Upper lobe of left lung (tissue), 6 donors: ENCODE measurements at regions not wholly inside any gene's neighbourhood (a gene's known extent, or its start where the extent isn't known, plus 50 kb on each side); places are given as distances from the start of the nearest gene placed in this dataset.

Source experiments
- ATAC-seq, 2 donors: fragments of 200-7000 bp; cut with Tn5 transposase; one replicate each; pipeline ENCODE4 v1.9.1; 2022; ENCODE audit warnings: mild to moderate bottlenecking in 2 of 2, moderate library complexity in 2 of 2; ENCODE audit not compliant: low FRiP score in 2 of 2
- DNase-seq, 2 donors: peaks; one replicate each; pipeline ENCODE4 v3.0.0-alpha.2; 2019 to 2020
- H3K27ac ChIP-seq, 4 donors: fragments of 200-600 bp; sonication (generic); one replicate each; pipeline ENCODE4 v1.5.1; 2016 to 2019
- H3K27me3 ChIP-seq, 4 donors: fragments of 200-600 bp; sonication (generic); one replicate each; pipeline ENCODE4 v1.5.1; 2017 to 2019
- H3K36me3 ChIP-seq, 4 donors: fragments of 200-600 bp; sonication (generic); one replicate each; pipeline ENCODE4 v1.5.1; 2016 to 2019
- H3K4me1 ChIP-seq, 4 donors: fragments of 200-600 bp; sonication (generic); one replicate each; pipeline ENCODE4 v1.5.1; 2018 to 2019
- H3K4me3 ChIP-seq, 4 donors: fragments of 200-600 bp; sonication (generic); one replicate each; pipeline ENCODE4 v1.5.1; 2017 to 2019; ENCODE audit warnings: mild to moderate bottlenecking in 2 of 4, moderate library complexity in 1 of 4
- H3K9me3 ChIP-seq, 4 donors: fragments of 200-600 bp; sonication (generic); one replicate each; pipeline ENCODE4 v1.5.1; 2018 to 2019
- EP300 ChIP-seq, 4 donors: sonication (generic); formaldehyde crosslinking; IDR thresholded peaks; one replicate each; pipeline ENCODE4 v1.5.1; 2017; ENCODE audit warnings: antibody characterized with exemption in 4 of 4, control low read depth in 2 of 4
- POLR2A ChIP-seq, 4 donors: fragments of 450-650 bp; IDR thresholded peaks; one replicate each; pipeline ENCODE4 v1.5.1; 2016 to 2017; ENCODE audit warnings: antibody characterized with exemption in 4 of 4, mild to moderate bottlenecking in 2 of 4
- POLR2AphosphoS5 ChIP-seq, 2 donors: sonication (generic); formaldehyde crosslinking; IDR thresholded peaks; one replicate each; pipeline ENCODE4 v1.5.1; 2017; ENCODE audit warnings: antibody characterized with exemption in 2 of 2
- WGBS, 2 donors: methylation state at CpG; one replicate each; pipeline ENCODE4 v1.1.5; 2017 to 2018; 5-methylcytosine and 5-hydroxymethylcytosine counted together
- TF ChIP-seq, protein P1 (sequence below), 6 experiments: fragments of 450-650 bp in 4 of 6; fragments of 200-600 bp in 2 of 6; sonication (generic) in 2 of 6; IDR thresholded peaks; one replicate each; pipeline ENCODE4 v1.5.1; 2016 to 2019; ENCODE audit warnings: antibody characterized with exemption in 6 of 6
- donor health status: DM: no; HTN: no; CAD: no; lungs with moderate emphysema.
- donor health status: DM: no; HTN: yes; CAD: no; lungs with severe emphysema.

DNA sequence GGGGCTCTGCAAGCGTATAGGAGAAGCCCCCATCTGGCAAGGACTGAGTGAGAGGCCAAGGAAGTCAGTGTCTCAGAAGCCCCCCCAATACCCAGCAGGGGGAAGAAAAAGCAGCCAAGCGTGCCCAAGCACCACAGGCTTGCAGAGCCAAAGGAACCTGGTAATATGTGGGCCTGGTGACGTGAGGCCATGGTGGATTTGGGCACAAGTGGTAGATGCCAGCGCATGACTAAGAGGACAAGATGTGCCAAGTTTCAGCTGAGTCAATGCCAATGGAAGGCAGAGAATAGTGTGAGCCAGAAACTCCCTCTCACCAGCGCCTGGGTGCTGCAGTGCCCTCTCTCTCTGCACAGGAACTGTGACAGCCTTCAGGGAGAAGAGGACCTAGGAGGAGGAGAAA, 110.0 kb downstream of the QRSL1 start:
- H3K27ac ChIP-seq: no peak overlapping the region
- ATAC-seq (peak; percentile 24 to 77), DNase-seq (peak in 1 of 2 donors; percentile 74)
- TF ChIP-seq, protein P1, sequence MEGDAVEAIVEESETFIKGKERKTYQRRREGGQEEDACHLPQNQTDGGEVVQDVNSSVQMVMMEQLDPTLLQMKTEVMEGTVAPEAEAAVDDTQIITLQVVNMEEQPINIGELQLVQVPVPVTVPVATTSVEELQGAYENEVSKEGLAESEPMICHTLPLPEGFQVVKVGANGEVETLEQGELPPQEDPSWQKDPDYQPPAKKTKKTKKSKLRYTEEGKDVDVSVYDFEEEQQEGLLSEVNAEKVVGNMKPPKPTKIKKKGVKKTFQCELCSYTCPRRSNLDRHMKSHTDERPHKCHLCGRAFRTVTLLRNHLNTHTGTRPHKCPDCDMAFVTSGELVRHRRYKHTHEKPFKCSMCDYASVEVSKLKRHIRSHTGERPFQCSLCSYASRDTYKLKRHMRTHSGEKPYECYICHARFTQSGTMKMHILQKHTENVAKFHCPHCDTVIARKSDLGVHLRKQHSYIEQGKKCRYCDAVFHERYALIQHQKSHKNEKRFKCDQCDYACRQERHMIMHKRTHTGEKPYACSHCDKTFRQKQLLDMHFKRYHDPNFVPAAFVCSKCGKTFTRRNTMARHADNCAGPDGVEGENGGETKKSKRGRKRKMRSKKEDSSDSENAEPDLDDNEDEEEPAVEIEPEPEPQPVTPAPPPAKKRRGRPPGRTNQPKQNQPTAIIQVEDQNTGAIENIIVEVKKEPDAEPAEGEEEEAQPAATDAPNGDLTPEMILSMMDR (IDR thresholded peaks at IDR 0.05): no peak
- no peak for TF ChIP-seq POLR2A (IDR thresholded peaks at IDR 0.05)
- peak in 1 of 4 donors; percentile 53 for TF ChIP-seq EP300 (IDR thresholded peaks at IDR 0.05)
- no peak for TF ChIP-seq POLR2AphosphoS5 (IDR thresholded peaks at IDR 0.05)
- WGBS, 2 donors: 77 to 79% methylated on average over 2 to 5 of the region's 5 CpGs
- H3K4me3 ChIP-seq: no peak overlapping the region
- no peaks in the 10 kb centered on the region for H3K4me1 ChIP-seq
- no peaks in the 10 kb centered on the region for H3K27me3 ChIP-seq
- H3K9me3 ChIP-seq: no peaks in the 10 kb centered on the region
- H3K36me3 ChIP-seq: no peaks in the 10 kb centered on the region

DNA sequence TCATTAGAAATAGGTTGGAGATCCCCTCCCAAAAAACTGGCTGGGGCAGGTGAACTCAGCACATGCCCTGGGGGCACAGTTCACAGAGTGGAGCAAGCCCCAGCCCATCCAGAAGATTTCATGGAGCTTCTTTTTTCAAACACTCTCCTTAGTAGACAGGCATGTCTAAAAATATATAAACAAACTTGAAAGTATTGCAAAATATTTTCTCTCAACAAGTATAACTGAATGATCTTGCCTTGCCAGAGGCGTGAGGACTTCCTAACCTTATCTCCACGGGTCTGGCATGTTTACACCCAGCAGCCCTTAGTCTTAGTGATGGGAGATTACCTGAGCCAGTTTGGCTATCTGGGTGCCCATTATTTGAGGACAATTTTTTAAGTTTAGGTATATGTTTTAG, 107.1 kb downstream of the QRSL1 start:
- Histone ChIP-seq H3K27me3 (no peaks in the 10 kb centered on the region), H3K4me1 (no peaks in the 10 kb centered on the region), H3K36me3 (no peaks in the 10 kb centered on the region), H3K4me3 (no peak overlapping the region), H3K9me3 (no peaks in the 10 kb centered on the region), H3K27ac (no peak overlapping the region)
- TF ChIP-seq EP300 (IDR thresholded peaks at IDR 0.05) (no peak), POLR2A (IDR thresholded peaks at IDR 0.05) (no peak), POLR2AphosphoS5 (IDR thresholded peaks at IDR 0.05) (no peak)
- TF ChIP-seq, protein P1 (IDR thresholded peaks at IDR 0.05): no peak
- DNase-seq (no peak), ATAC-seq (no peak)
- WGBS, 2 donors: 23 to 41% methylated on average over 2 of the region's 2 CpGs

DNA sequence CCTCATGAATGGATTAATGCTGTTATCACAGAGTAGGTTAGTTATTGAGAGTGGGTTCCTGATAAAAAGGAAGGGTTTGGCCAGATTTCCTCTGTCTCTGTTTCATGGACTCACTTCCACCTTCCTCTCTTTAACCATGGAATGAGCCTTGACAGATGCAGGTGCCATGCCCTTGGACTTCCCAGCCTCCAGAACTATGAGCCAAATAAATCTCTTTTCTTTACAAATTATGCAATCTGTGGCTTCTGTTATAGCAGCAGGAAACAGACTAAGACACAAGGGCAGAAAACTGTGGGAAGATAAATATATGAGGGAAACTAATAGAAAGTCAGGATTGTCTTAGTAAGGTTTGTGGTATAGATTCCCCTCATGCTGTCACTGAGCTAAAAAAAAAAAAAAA, 106.5 kb downstream of the QRSL1 start:
- no peak for TF ChIP-seq POLR2A (IDR thresholded peaks at IDR 0.05)
- TF ChIP-seq, protein P1 (IDR thresholded peaks at IDR 0.05): no peak
- no peak for TF ChIP-seq EP300 (IDR thresholded peaks at IDR 0.05)
- TF ChIP-seq POLR2AphosphoS5 (IDR thresholded peaks at IDR 0.05): no peak
- DNase-seq (no peak), ATAC-seq (no peak)
- Histone ChIP-seq H3K4me3 (no peak overlapping the region), H3K4me1 (no peaks in the 10 kb centered on the region), H3K27ac (no peak overlapping the region), H3K9me3 (no peaks in the 10 kb centered on the region), H3K27me3 (no peaks in the 10 kb centered on the region), H3K36me3 (no peaks in the 10 kb centered on the region)

DNA sequence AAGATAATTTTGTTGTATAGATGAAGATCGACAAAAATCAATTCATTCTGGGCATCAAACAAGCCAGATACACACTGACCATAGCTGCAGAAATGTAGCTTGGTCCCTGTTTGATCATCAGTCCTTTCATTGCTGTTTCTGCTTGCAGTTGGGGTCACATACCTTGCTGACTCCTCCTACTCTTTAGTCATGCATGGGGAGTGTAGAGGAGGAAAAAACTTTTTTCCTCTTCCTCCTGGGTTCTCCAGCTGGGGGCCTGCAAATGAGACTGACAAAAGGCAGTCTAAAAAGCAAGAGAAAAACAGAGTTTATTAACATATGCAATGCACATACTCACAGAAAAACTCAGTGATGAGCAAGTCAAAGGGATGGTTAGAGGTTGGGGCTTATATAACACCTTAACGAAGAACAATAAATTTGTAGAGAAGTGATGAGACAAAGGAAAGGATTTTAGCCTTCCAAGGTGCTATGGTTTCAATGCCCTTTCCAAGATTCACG, 105.8 kb downstream of the QRSL1 start:
- no peaks in the 10 kb centered on the region for H3K27me3 ChIP-seq
- WGBS, 2 donors: 77 to 79% methylated on average over 3 of the region's 3 CpGs

DNA sequence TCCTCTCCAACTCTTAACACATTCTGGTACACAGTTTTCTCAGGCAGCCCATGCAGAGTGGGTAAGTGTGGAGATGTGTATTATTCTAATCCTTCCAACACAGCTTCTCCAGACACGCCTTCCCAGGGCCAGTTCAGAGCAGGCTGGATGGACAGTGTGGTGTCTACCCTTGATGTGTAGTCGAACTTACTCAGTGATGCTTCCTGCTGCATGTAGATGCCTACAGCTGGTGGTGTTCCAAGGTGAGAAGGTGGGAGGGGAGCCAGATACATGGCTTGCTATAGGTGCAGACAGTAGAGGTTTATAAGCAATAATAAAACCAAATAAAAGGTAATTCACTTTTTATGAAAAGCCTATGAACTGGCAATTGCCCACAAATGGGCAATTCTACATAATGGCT, 104.0 kb downstream of the QRSL1 start:
- H3K36me3 ChIP-seq: no peaks in the 10 kb centered on the region
- DNase-seq (no peak), ATAC-seq (no peak)
- no peak overlapping the region for H3K27ac ChIP-seq
- TF ChIP-seq POLR2A (IDR thresholded peaks at IDR 0.05): no peak
- TF ChIP-seq, protein P1 (IDR thresholded peaks at IDR 0.05): no peak
- no peak for TF ChIP-seq EP300 (IDR thresholded peaks at IDR 0.05)
- no peak for TF ChIP-seq POLR2AphosphoS5 (IDR thresholded peaks at IDR 0.05)
- no peaks in the 10 kb centered on the region for H3K27me3 ChIP-seq
- no peaks in the 10 kb centered on the region for H3K4me1 ChIP-seq
- H3K9me3 ChIP-seq: no peaks in the 10 kb centered on the region
- H3K4me3 ChIP-seq: no peak overlapping the region
- WGBS, 2 donors: 90% methylated on average over 2 of the region's 2 CpGs

More for the DNA sequence above, 105.8 kb downstream of the QRSL1 start:
- Histone ChIP-seq H3K27ac (no peak overlapping the region), H3K4me1 (no peaks in the 10 kb centered on the region), H3K36me3 (no peaks in the 10 kb centered on the region), H3K4me3 (no peak overlapping the region), H3K9me3 (no peaks in the 10 kb centered on the region)
- TF ChIP-seq POLR2AphosphoS5 (IDR thresholded peaks at IDR 0.05) (no peak), POLR2A (IDR thresholded peaks at IDR 0.05) (no peak), EP300 (IDR thresholded peaks at IDR 0.05) (no peak)
- TF ChIP-seq, protein P1 (IDR thresholded peaks at IDR 0.05): no peak
- no peak for DNase-seq
- ATAC-seq: no peak
